IMR-90 (cell line): ENCODE measurements at regions not wholly inside any gene's neighbourhood (a gene's known extent, or its start where the extent isn't known, plus 50 kb on each side); places are given as distances from the start of the nearest gene placed in this dataset.

Experiments
- CEBPB ChIP-seq: IDR thresholded peaks from 2 replicates; pipeline ENCODE4 v1.6.1; 2012; ENCODE audit warnings: low read depth, low read length, improper control_type of control experiment
- ELK1 ChIP-seq: fragments of 150-350 bp; IDR thresholded peaks from 2 replicates; pipeline ENCODE4 v1.6.1; 2016; ENCODE audit warnings: low read depth, mild to moderate bottlenecking, low read length, moderate library complexity, borderline replicate concordance
- FOS ChIP-seq: fragments of 150-350 bp; IDR thresholded peaks from 2 replicates; pipeline ENCODE4 v1.6.1; 2016; ENCODE audit warnings: low read depth, low read length
- MAFK ChIP-seq: IDR thresholded peaks from 2 replicates; pipeline ENCODE4 v1.6.1; 2012; ENCODE audit warnings: low read depth, low read length, improper control_type of control experiment
- MAZ ChIP-seq: IDR thresholded peaks from 2 replicates; pipeline ENCODE4 v1.6.1; 2012; ENCODE audit warnings: low read depth, mild to moderate bottlenecking, low read length, improper control_type of control experiment, moderate library complexity, borderline replicate concordance
- MXI1 ChIP-seq: IDR thresholded peaks from 2 replicates; pipeline ENCODE4 v1.6.1; 2012; ENCODE audit warnings: low read depth, mild to moderate bottlenecking, low read length, moderate library complexity, borderline replicate concordance
- NFE2L2 ChIP-seq: fragments of 150-350 bp; IDR thresholded peaks from 2 replicates; pipeline ENCODE4 v1.6.1; 2016; ENCODE audit warnings: low read depth, mild to moderate bottlenecking, low read length
- POLR2A ChIP-seq: IDR thresholded peaks from 2 replicates; pipeline ENCODE4 v1.6.1; 2012; ENCODE audit warnings: mild to moderate bottlenecking, low read depth, low read length
- RAD21 ChIP-seq: IDR thresholded peaks from 2 replicates; pipeline ENCODE4 v1.6.1; 2012; ENCODE audit warnings: low read length, improper control_type of control experiment
- RCOR1 ChIP-seq: IDR thresholded peaks from 2 replicates; pipeline ENCODE4 v1.6.1; 2012; ENCODE audit warnings: mild to moderate bottlenecking, low read length, improper control_type of control experiment; ENCODE audit not compliant: insufficient replicate concordance
- RFX5 ChIP-seq: IDR thresholded peaks from 2 replicates; pipeline ENCODE4 v1.8.0; 2012; ENCODE audit warnings: low read depth, mild to moderate bottlenecking, low read length, moderate library complexity
- SMC3 ChIP-seq: fragments of 150-350 bp; IDR thresholded peaks from 2 replicates; pipeline ENCODE4 v1.6.1; 2016; ENCODE audit warnings: low read depth, mild to moderate bottlenecking, antibody characterized with exemption, low read length, moderate library complexity
- USF2 ChIP-seq: fragments of 150-350 bp; IDR thresholded peaks from 2 replicates; pipeline ENCODE4 v1.6.1; 2017; ENCODE audit warnings: mild to moderate bottlenecking, antibody characterized with exemption, low read length, low read depth
- TF ChIP-seq, protein P1 (sequence below): conservative IDR thresholded peaks from 2 replicates; pipeline ENCODE4 v1.5.1; 2012; ENCODE audit warnings: mild to moderate bottlenecking, low read depth, low read length, improper control_type of control experiment

DNA sequence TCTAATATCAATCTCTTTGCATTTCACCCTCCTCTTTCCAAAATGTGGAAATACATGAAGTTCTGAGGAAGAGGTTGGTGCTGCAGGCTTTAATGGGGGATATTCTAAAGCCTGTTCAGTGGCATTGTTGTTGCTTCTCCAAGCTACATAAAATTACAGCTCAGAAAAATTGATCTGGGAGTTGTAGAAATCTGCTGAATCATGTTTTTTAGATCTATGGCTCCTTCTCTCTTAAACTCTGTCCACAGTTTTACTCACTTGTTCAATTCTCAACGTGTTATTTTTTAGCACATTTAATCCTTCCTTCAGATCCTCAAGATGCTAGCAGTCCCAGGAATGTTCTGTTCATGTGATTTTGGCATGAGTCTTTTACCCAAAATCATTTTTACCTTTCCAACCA lies 949.5 kb upstream of the ADGRL3 start:
- TF ChIP-seq, protein P1, sequence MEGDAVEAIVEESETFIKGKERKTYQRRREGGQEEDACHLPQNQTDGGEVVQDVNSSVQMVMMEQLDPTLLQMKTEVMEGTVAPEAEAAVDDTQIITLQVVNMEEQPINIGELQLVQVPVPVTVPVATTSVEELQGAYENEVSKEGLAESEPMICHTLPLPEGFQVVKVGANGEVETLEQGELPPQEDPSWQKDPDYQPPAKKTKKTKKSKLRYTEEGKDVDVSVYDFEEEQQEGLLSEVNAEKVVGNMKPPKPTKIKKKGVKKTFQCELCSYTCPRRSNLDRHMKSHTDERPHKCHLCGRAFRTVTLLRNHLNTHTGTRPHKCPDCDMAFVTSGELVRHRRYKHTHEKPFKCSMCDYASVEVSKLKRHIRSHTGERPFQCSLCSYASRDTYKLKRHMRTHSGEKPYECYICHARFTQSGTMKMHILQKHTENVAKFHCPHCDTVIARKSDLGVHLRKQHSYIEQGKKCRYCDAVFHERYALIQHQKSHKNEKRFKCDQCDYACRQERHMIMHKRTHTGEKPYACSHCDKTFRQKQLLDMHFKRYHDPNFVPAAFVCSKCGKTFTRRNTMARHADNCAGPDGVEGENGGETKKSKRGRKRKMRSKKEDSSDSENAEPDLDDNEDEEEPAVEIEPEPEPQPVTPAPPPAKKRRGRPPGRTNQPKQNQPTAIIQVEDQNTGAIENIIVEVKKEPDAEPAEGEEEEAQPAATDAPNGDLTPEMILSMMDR = no peak
- TF ChIP-seq ELK1 (no peak), MAZ (no peak), POLR2A (no peak), MXI1 (no peak), SMC3 (no peak), RFX5 (no peak), RAD21 (no peak), CEBPB (no peak), USF2 (no peak), RCOR1 (no peak), MAFK (peak; percentile 75), NFE2L2 (peak; percentile 12; the same call in 1 of the 2 replicates), FOS (no peak)
